ENCODE measurements at regions not wholly inside any gene's neighbourhood (a gene's known extent, or its start where the extent isn't known, plus 50 kb on each side); places are given as distances from the start of the nearest gene placed in this dataset.

DNA sequence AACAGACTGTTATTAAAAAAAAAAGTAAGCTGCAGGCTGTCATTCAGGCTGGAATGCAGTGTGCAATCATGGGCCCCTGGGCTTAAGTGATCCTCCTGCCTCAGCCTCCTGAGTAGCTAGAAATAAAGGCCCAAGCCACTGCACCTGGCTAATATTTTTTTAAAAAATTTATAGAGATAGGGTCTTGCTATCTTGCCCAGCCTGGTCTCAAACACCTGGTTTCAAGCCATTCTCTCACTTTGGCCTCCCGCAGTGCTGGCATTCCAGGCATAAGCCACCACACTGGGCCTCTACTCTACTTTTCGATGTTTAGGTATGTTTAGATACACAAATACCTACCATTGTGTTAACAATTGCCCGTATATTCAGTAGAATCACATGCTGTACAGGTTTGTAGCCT lies 270.4 kb upstream of the PRKCQ start:
- TF ChIP-seq, protein P1, sequence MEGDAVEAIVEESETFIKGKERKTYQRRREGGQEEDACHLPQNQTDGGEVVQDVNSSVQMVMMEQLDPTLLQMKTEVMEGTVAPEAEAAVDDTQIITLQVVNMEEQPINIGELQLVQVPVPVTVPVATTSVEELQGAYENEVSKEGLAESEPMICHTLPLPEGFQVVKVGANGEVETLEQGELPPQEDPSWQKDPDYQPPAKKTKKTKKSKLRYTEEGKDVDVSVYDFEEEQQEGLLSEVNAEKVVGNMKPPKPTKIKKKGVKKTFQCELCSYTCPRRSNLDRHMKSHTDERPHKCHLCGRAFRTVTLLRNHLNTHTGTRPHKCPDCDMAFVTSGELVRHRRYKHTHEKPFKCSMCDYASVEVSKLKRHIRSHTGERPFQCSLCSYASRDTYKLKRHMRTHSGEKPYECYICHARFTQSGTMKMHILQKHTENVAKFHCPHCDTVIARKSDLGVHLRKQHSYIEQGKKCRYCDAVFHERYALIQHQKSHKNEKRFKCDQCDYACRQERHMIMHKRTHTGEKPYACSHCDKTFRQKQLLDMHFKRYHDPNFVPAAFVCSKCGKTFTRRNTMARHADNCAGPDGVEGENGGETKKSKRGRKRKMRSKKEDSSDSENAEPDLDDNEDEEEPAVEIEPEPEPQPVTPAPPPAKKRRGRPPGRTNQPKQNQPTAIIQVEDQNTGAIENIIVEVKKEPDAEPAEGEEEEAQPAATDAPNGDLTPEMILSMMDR (IDR thresholded peaks at IDR 0.05): no peak
- no peak for TF ChIP-seq EZH2 (IDR thresholded peaks at IDR 0.05)

Data from neural progenitor cell (in vitro differentiated cells).